Gastroesophageal sphincter (tissue), 4 donors: ENCODE measurements at regions not wholly inside any gene's neighbourhood (a gene's known extent, or its start where the extent isn't known, plus 50 kb on each side); places are given as distances from the start of the nearest gene placed in this dataset.

Experiments used
- ATAC-seq: fragments of 150-250 bp; one replicate; pipeline ENCODE4 v1.9.1; 2016; ENCODE audit warnings: mild to moderate bottlenecking, moderate library complexity
- H3K27ac ChIP-seq, 4 donors: fragments of 200-600 bp; sonication (generic) in 3 of 4; 1 replicate in 3 of 4; 2 replicates in 1 of 4; pipeline ENCODE4 v1.5.1; 2016 to 2019
- H3K27me3 ChIP-seq: fragments of 200-600 bp; sonication (generic); one replicate; pipeline ENCODE4 v1.5.1; 2019
- H3K36me3 ChIP-seq, 2 donors: fragments of 200-600 bp; sonication (generic); one replicate each; pipeline ENCODE4 v1.5.1; 2019; ENCODE audit warnings: control low read depth in 1 of 2
- H3K4me1 ChIP-seq, 3 donors: fragments of 200-600 bp; sonication (generic); 1 replicate in 2 of 3; 2 replicates in 1 of 3; pipeline ENCODE4 v1.5.1; 2016 to 2019; ENCODE audit warnings: control low read depth in 2 of 3
- H3K4me3 ChIP-seq, 2 donors: fragments of 200-600 bp; sonication (generic); one replicate each; pipeline ENCODE4 v1.5.1; 2019; ENCODE audit warnings: mild to moderate bottlenecking in 1 of 2, moderate library complexity in 1 of 2
- H3K9me3 ChIP-seq, 3 donors: fragments of 200-600 bp; sonication (generic); one replicate each; pipeline ENCODE4 v1.5.1; 2017 to 2019; ENCODE audit warnings: control low read depth in 2 of 3
- CTCF ChIP-seq, 4 experiments: fragments of 200-600 bp in 2 of 4; fragments of 450-650 bp in 2 of 4; sonication (generic) in 1 of 4; IDR thresholded peaks; one replicate each; pipeline ENCODE4 v1.5.1; 2017 to 2019; ENCODE audit warnings: antibody characterized with exemption in 4 of 4, mild to moderate bottlenecking in 2 of 4, moderate library complexity in 2 of 4
- EP300 ChIP-seq: sonication (generic); formaldehyde crosslinking; IDR thresholded peaks from one replicate; pipeline ENCODE4 v1.6.1; 2017; ENCODE audit warnings: antibody characterized with exemption, mild to moderate bottlenecking
- POLR2A ChIP-seq, 2 donors: fragments of 450-650 bp; IDR thresholded peaks; one replicate each; pipeline ENCODE4 v1.6.1; 2017; ENCODE audit warnings: antibody characterized with exemption in 2 of 2, mild to moderate bottlenecking in 2 of 2, moderate library complexity in 1 of 2
- POLR2AphosphoS5 ChIP-seq: sonication (generic); formaldehyde crosslinking; IDR thresholded peaks from one replicate; pipeline ENCODE4 v1.6.1; 2017; ENCODE audit warnings: antibody characterized with exemption
- WGBS, 2 donors: methylation state at CpG; one replicate each; pipeline ENCODE4 v1.1.5; 2018; ENCODE audit warnings: low coverage in 1 of 2; 5-methylcytosine and 5-hydroxymethylcytosine counted together

DNA sequence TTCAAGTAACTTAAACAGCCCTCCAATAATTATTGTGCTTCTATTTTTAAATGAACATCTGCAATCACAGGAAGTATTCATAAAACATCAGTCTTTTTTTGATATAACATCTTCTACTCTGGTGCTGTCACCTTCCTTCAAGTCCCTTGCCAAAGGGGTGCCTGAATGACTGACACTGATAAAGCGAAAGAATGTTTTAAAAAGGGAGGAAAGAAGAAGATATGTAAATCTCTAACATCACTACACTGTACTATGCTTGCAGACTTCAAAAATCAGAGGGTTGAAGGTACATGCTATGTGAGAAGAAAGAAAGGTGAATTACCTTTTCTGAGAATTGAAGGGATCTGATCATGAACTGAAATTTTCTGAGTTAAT, 253.7 kb downstream of the ZPLD1 start:
- Histone ChIP-seq H3K27me3 (no peaks in the 10 kb centered on the region), H3K36me3 (no peaks in the 10 kb centered on the region), H3K27ac (no peak overlapping the region), H3K9me3 (no peaks in the 10 kb centered on the region), H3K4me1 (no peaks in the 10 kb centered on the region), H3K4me3 (no peak overlapping the region)
- ATAC-seq: no peak
- TF ChIP-seq POLR2AphosphoS5: no peak
- no peak for TF ChIP-seq EP300
- no peak for TF ChIP-seq CTCF (IDR thresholded peaks at IDR 0.05)
- TF ChIP-seq POLR2A (IDR thresholded peaks at IDR 0.05): no peak
- 83 to 86% methylated on average over 1 of the region's 1 CpG for WGBS, 2 donors

GRCh38 chr3:102691507-102691906, 256.7 kb downstream of the ZPLD1 start:
- WGBS, 2 donors: 43 to 63% methylated on average over 2 of the region's 2 CpGs
- TF ChIP-seq CTCF (IDR thresholded peaks at IDR 0.05): no peak
- TF ChIP-seq POLR2A (IDR thresholded peaks at IDR 0.05): no peak
- no peaks in the 10 kb centered on the region for H3K36me3 ChIP-seq
- H3K27me3 ChIP-seq: no peaks in the 10 kb centered on the region
- no peak for ATAC-seq
- H3K9me3 ChIP-seq: no peaks in the 10 kb centered on the region
- H3K4me3 ChIP-seq: no peak overlapping the region
- H3K4me1 ChIP-seq: no peaks in the 10 kb centered on the region
- H3K27ac ChIP-seq: no peak overlapping the region

GRCh38 chr3:102699104-102699818, 264.4 kb downstream of the ZPLD1 start:
- TF ChIP-seq POLR2AphosphoS5: no peak
- Histone ChIP-seq H3K4me3 (no peak overlapping the region), H3K9me3 (no peaks in the 10 kb centered on the region), H3K36me3 (no peaks in the 10 kb centered on the region), H3K27ac (no peak overlapping the region), H3K27me3 (no peaks in the 10 kb centered on the region), H3K4me1 (no peaks in the 10 kb centered on the region)
- ATAC-seq: no peak
- WGBS, 2 donors: 52 to 59% methylated on average over 4 to 5 of the region's 5 CpGs

DNA sequence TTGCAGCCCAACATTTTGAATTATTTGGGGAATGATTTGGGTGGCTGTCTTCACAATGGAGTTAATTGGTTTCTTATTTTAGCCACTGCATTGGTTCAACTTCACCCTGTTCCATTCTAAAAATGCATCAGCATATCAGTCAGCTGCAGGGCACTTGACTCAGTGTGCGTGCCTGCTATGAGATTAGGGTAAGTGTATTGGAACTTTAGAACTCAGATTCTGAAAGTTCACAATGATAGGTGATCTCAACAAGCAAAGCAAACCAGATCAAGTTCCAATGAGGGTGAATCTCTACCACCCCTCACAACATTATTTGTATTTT, 265.0 kb downstream of the ZPLD1 start:
- WGBS, 2 donors: 91% methylated on average over 1 of the region's 1 CpG; no CpG with 5 or more reads in 1 of the 2 donors
- no peaks in the 10 kb centered on the region for H3K4me1 ChIP-seq
- ATAC-seq: no peak

DNA sequence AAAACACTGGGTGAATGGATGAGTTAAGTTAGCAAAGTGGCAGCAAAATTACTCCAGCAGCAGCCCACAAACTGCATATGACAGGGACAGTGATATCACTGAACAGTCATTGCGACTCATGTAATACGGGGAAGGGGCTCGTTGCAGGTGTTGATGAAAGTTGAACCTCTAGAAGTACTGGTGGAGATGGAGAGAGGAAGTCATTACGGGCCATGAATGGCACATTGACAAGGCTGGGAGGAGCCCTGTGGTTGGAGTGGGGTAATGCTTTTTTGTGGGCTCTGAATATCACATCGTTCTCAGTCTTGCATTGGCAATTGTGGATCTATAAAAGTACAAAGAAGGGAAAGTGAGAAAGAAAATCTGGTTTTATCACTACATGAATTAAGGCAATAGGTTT, 278.1 kb downstream of the ZPLD1 start:
- H3K4me1 ChIP-seq: no peaks in the 10 kb centered on the region
- 87 to 92% methylated on average over 5 of the region's 5 CpGs for WGBS, 2 donors
- no peaks in the 10 kb centered on the region for H3K27me3 ChIP-seq
- H3K27ac ChIP-seq: no peak overlapping the region
- no peaks in the 10 kb centered on the region for H3K36me3 ChIP-seq
- no peak for ATAC-seq
- TF ChIP-seq POLR2A (IDR thresholded peaks at IDR 0.05) (no peak), EP300 (no peak), POLR2AphosphoS5 (no peak), CTCF (IDR thresholded peaks at IDR 0.05) (no peak)
- H3K4me3 ChIP-seq: no peak overlapping the region
- H3K9me3 ChIP-seq: no peaks in the 10 kb centered on the region

More for the DNA sequence above, 265.0 kb downstream of the ZPLD1 start:
- Histone ChIP-seq H3K27me3 (no peaks in the 10 kb centered on the region), H3K9me3 (no peaks in the 10 kb centered on the region), H3K4me3 (no peak overlapping the region), H3K27ac (no peak overlapping the region), H3K36me3 (no peaks in the 10 kb centered on the region)
- TF ChIP-seq EP300 (no peak), POLR2AphosphoS5 (no peak), CTCF (IDR thresholded peaks at IDR 0.05) (no peak), POLR2A (IDR thresholded peaks at IDR 0.05) (no peak)
